NCI-H345 treated with DMSO at 0.1 percent for 48 hours (cell line): ENCODE measurements at regions not wholly inside any gene's neighbourhood (a gene's known extent, or its start where the extent isn't known, plus 50 kb on each side); places are given as distances from the start of the nearest gene placed in this dataset.

ENCODE experiments used
- DNase-seq: peaks from one replicate; lab custom pipeline; 2025; ENCODE audit not compliant: unreplicated experiment; lab: John Stamatoyannopoulos, UW

DNA sequence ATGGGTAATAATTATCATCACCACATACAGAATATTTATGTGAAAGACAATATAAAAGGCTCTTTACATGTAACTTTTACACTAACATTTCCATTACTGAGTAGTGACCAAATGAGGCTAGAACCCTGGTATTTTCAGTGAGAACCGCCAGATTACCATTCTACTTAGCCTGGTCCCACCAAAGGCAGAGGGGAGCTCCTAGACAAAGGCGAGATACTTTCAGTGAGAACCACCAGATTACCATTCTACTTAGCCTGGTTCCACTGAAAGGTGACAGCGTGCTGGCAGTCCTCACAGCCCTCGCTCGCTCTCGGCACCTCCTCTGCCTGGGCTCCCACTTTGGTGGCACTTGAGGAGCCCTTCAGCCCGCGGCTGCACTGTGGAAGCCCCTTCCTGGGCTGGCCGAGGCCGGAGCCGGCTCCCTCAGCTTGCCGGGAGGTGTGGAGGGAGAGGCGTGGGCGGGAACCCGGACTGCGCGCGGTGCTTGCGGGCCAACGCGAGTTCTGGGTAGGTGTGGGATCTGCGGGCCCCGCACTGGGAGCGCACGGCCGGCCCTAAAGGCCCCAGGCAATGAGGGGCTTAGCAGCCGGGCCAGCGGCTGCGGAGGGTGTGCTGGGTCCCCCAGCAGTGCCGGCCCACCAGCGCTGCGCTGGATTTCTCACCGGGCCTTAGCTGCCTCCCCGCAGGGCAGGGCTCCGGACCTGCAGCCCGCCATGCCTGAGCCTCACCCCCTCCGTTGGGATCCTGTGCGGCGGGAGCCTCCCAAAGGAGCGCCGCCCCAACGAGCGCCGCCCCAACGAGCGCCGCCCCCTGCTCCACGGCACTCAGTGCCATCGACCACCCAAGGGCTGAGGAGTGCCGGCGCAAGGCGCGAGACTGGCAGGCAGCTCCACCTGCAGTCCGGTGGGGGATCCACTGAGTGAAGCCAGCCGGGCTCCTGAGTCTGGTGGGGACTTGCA lies 1276.1 kb downstream of the PCDH7 start:
- DNase-seq: no peak

- DNase-seq: no peak
These were observed 1278.6 kb downstream of the PCDH7 start for GRCh38 chr4:31998807-31999206.

GRCh38 chr4:31999848-32000247 lies 1279.7 kb downstream of the PCDH7 start:
- DNase-seq: no peak

DNA sequence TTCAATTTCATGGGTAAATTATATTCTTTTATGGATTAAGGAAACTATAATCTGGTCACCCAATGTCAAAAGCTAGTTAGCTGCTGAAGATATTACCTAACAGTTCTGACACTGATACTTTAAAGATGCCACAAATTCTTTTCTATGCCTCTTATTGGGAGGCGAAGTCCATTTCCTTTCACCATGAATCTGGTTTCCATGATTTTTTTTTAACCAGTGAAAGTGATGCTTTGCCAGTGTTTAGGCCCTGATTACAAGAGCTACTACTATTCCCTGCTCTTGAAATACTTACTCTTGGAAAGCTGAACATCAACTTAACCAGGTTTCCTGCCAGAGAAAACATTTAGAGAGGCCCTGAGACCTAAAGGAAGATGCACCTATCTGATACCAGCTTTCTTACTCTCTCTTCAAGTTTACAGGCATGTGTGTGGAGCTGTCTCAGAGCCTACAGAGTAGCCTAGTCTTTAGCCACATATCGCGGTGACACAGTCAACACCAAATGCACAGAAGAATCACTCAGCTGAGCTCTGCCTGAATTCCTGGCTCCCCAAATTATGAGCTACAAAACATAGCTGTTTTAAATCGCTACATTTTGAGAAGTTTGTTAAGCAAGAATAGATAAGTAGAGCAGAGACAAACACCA lies 1280.8 kb downstream of the PCDH7 start:
- DNase-seq: no peak

- DNase-seq: no peak
These were observed 1282.0 kb downstream of the PCDH7 start for GRCh38 chr4:32002037-32002747.

DNA sequence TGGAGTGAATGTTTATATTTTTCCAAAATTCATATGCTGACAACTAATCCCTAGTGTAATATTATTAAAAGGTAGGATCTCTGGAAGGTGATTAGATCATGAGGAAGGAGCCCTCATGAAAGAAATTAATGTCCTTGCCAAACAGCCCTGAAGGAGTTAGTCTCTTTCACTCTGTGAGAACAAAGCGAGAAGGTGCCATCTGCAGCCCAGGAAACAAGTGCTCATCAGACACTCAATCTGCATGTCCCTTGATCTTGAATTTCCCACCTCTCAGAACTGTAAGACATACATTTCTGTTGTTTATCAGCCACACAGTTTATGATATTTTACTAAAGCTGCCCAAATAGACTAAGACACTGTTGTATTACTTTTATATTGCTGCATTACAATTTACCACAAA lies 1283.4 kb downstream of the PCDH7 start:
- DNase-seq: no peak

DNA sequence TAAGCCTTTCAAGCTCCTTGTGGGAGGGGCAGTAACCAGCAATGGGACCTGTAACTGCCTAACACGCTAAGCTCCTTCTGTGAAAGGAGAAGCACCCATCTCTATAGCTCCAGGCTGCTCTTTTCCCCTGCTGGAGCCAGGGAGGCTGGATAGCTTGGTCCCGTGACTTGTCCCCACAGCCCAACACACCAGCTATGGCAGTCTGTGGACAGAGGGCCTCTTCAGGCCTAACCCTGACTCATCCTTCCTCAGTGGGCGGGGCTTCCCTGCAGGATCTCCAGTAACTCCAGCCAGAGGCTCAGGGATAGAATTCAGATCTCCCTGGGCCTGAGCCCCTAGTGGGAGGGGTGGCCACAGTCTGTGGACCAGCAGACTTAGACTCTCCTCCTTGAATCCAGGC lies 1290.1 kb downstream of the PCDH7 start:
- DNase-seq: no peak

DNA sequence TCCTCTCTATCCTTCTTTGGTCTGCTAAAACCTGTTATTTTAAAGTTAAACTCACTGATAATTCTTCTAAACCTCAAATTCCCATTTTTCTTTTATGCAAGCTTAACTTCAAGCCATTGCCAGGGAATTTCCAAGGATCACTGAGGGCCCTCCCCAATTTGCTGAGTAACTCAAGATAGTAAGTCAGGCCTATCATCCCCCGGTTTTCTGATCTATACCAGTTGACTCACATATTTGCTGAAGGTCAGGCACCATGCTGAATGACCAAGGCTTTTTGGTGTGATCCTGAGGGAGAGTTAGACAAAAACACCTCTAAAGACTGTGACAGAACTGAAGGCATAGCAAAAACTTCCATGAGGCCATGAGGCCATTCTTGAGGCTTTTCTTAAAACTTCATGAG lies 1301.9 kb downstream of the PCDH7 start:
- no peak for DNase-seq

- no peak for DNase-seq
These were observed 1305.8 kb downstream of the PCDH7 start for GRCh38 chr4:32025851-32026459.

DNA sequence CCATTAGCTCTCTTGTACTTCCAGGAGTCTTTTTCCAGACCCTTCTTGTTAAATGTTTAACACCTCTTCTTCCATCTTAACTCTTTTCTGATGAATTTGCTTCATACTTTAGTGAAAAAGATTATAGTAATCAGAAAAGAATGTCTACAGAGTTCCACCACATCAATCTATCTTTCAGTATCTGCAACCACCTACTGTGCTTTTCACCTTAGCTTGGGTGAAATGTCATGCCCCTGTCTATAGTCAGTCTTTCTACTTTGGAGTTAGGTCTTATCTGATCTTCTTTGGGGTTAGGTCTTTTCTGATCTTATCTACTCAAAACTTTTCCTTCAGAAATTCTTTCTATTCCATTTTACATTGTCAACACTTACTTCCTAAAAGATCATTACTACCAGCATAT lies 1310.2 kb downstream of the PCDH7 start:
- no peak for DNase-seq

DNA sequence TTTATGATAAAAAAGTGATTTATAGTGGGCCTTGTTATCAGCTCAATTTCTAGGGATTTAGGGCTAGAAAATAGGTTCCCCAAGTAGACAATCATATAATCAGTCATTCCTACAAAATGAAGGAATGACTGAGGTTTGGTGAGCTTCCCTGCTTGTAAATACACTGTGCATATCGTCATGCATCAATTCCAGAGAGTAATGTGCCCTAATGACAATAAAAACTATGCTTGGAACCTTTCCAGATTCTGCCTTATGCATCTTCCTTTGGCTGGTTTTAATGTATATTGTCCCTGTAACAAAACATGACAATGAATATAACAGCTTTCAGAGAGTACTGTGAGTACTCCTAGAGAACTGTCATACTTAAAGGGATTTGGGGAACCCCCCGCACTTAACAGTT lies 1310.9 kb downstream of the PCDH7 start:
- DNase-seq: no peak

DNA sequence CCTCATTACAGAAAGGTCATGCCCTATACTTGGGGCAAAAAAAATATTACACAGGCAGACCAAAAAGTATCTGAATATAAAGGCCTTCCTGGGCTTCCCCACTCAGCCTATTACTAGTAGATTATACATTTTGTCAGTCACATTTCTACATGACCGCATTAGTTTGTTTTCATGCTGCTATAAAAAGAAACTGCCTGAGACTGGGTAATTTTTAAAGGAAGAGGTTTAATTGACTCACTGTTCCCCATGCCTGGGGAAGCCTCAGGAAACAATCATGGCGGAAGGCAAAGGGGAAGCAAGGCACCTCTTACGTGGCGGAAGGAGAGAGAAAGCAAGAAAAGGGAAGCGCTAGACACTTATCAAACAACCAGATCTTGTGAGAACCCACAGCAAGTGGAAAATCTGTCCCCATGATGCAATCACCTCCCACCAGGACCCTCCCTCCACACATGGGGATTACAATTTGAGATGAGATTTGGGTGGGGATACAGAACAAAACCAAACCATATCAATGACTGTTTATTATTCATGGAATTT lies 1312.0 kb downstream of the PCDH7 start:
- no peak for DNase-seq

DNA sequence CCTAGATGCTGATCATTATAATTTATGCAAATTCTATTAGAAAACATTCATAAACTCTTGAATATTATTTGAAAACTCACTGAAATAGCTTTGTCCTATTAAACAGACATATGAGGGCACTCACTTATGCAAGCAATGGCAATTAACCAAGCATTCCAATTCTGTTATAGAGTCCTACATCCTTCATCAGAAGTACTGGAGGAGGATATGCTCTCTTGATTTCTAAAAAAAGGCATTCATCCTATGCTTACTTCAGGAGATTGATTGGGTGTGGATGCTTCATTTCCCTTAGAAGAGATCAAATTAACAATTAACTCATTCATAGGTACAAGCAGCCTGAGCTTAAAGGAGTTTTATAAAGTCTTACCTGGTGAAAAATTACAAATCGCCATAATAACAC lies 1317.2 kb downstream of the PCDH7 start:
- no peak for DNase-seq

DNA sequence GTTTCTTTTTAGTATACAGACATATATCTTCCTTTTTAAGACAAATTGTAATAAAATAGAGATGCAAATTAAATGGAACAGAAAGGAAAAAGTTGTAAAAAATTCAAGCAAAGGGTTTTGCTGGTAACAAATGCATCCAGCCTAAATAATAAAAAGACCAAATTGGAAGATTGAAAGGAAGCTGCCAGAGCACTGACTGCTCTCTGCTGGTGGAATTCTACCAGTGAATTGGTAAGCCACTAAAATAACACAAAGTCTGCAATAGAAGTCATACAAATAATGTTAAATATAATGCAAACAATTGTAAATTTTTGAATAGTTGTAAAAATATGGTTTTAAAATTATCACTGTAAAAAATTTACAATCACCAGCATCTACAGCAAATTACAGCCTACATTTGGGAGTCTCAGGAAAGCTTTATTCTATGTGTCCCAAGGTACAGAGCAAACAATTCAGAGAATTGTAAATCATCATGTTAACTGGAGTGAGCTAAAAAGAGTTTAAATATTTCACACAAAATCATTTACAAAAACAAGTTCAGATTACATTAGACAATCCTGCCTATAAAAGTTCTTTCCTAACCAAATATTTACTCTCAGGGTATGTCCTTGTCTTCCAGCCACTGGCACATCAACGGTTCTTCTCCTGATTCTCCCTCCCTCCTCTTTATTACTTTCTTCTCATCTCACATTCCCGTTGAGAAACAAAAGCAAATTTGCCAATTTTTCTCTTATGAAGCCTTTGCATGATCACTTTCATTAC lies 1322.5 kb downstream of the PCDH7 start:
- no peak for DNase-seq

DNA sequence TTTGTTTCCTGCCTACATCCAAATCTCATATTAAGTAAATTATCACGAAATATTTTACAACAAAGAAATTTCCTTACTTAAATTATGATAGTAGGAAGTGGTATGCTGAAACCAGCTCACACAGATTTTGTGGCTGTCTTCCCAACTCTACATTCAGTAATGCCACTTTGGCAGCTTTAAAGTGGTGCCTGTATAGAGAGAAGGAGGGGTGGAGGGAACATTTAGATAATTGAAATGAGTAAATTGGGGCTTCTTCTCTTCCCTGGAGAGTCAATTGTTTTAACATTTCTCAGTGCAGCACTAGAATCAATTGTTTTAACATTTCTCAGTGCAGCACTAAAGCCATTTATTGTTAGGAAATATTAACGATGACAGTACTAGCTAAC lies 1323.1 kb downstream of the PCDH7 start:
- no peak for DNase-seq

- no peak for DNase-seq
These were observed 1341.7 kb downstream of the PCDH7 start for GRCh38 chr4:32061916-32062315.

DNA sequence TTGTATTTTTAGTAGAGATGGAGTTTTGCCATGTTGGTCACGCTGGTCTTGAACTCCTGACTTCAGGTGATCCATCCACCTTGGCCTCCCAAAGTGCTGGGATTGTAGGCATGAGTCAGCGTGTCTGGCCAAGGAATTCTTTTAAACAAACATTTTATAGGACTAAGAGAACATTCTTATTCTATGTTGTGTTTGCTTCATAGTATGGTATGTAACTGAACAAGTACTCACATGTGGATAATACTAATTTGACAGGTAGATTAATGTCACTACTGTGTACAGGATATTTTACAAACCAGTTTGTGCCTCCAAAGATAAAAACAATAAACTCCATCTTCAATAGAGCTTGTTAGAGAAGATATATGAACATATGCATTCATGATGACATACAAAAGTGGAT lies 1353.4 kb downstream of the PCDH7 start:
- no peak for DNase-seq

GRCh38 chr4:32087211-32087610 lies 1367.0 kb downstream of the PCDH7 start:
- DNase-seq: no peak

DNA sequence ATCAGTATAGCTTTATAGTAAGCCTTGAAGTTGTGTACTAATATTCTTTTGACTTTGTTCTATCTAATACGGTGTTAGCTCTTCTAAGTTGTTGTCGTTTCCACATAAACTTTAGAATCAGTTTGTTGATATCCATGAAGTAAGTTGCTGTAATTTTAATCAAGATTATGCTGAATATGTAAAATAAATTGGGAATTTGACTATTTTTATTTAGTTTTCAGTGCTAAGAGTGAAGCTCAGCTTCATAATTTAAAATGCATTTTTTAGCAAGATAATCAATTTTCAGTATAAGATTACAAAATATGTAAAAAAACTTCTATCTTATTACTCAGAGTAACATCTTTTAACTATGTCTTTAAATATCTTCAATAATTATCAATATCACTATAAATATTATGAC lies 1374.8 kb downstream of the PCDH7 start:
- DNase-seq: no peak

DNA sequence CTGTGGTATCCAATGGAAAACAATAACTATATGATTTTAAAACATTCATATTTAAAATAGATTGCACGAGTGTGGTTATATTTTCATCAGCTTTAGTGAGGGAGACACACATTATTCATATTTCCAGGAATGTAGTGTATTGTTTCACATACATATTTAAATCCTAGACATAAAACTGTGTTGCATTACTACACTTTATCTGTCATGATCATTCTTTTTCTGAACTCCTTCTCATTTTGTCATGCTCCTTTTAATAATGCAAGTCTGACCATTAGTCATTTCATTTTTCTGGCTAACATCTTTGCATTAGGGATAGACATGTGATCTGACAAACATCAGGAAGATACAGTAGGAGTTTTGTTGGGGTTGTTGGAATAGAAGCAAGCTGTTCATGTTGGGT lies 1382.7 kb downstream of the PCDH7 start:
- DNase-seq: no peak
